Keratinocyte (primary cell): ENCODE measurements at regions not wholly inside any gene's neighbourhood (a gene's known extent, or its start where the extent isn't known, plus 50 kb on each side); places are given as distances from the start of the nearest gene placed in this dataset.

ENCODE experiments used
- EZH2 ChIP-seq: IDR thresholded peaks from one replicate; pipeline ENCODE4 v1.6.1; 2012; ENCODE audit warnings: inconsistent platforms, mild to moderate bottlenecking, low read length, moderate library complexity
- TF ChIP-seq, protein P1 (sequence below), 3 experiments: IDR thresholded peaks in 1 of 3; conservative IDR thresholded peaks in 1 of 3; optimal IDR thresholded peaks in 1 of 3; 2 replicates in 2 of 3; 3 replicates in 1 of 3; pipeline versions ENCODE3 to v1.5.1; 2011; ENCODE audit warnings: low read length in 3 of 3, mild to moderate bottlenecking in 3 of 3, moderate library complexity in 2 of 3, control low read depth in 1 of 3, inconsistent platforms in 1 of 3; ENCODE audit not compliant: insufficient read depth in 2 of 3; ENCODE audit errors: extremely low read depth in 1 of 3

GRCh38 chr20:60123096-60123495 is 164.9 kb downstream of the CDH26 start:
- TF ChIP-seq EZH2 = no peak
- TF ChIP-seq, protein P1, sequence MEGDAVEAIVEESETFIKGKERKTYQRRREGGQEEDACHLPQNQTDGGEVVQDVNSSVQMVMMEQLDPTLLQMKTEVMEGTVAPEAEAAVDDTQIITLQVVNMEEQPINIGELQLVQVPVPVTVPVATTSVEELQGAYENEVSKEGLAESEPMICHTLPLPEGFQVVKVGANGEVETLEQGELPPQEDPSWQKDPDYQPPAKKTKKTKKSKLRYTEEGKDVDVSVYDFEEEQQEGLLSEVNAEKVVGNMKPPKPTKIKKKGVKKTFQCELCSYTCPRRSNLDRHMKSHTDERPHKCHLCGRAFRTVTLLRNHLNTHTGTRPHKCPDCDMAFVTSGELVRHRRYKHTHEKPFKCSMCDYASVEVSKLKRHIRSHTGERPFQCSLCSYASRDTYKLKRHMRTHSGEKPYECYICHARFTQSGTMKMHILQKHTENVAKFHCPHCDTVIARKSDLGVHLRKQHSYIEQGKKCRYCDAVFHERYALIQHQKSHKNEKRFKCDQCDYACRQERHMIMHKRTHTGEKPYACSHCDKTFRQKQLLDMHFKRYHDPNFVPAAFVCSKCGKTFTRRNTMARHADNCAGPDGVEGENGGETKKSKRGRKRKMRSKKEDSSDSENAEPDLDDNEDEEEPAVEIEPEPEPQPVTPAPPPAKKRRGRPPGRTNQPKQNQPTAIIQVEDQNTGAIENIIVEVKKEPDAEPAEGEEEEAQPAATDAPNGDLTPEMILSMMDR (optimal IDR thresholded peaks at IDR 0.05 in 1 of 3, IDR thresholded peaks at IDR 0.05 in 1 of 3, conservative IDR thresholded peaks at IDR 0.05 in 1 of 3; ENCODE audit: extremely low read depth in 1 of 3, insufficient read depth in 2 of 3, low read length in 3 of 3) = no peak
